Ishikawa (cell line): ENCODE measurements at regions not wholly inside any gene's neighbourhood (a gene's known extent, or its start where the extent isn't known, plus 50 kb on each side); places are given as distances from the start of the nearest gene placed in this dataset.
A peak's percentile ranks its signal among the peaks of the same experiment; 100 is the strongest.

ENCODE experiments used
- CEBPB ChIP-seq: IDR thresholded peaks from 2 replicates; pipeline ENCODE4 v1.6.1; 2012
- CREB1 ChIP-seq: IDR thresholded peaks from 2 replicates; pipeline ENCODE4 v1.6.1; 2012; ENCODE audit warnings: low read depth
- EGR1 ChIP-seq: IDR thresholded peaks from 2 replicates; pipeline ENCODE4 v1.6.1; 2012
- EP300 ChIP-seq: IDR thresholded peaks from 2 replicates; pipeline ENCODE4 v1.6.1; 2012; ENCODE audit warnings: borderline replicate concordance
- FOXM1 ChIP-seq: IDR thresholded peaks from 2 replicates; pipeline ENCODE4 v1.6.1; 2012; ENCODE audit warnings: low read depth, borderline replicate concordance
- NFIC ChIP-seq: IDR thresholded peaks from 2 replicates; pipeline ENCODE4 v1.6.1; 2012
- RAD21 ChIP-seq: IDR thresholded peaks from 2 replicates; pipeline ENCODE4 v1.6.1; 2012; ENCODE audit warnings: low read depth
- TAF1 ChIP-seq: IDR thresholded peaks from 2 replicates; pipeline ENCODE4 v1.6.1; 2012; ENCODE audit warnings: low read depth, mild to moderate bottlenecking
- TCF12 ChIP-seq: IDR thresholded peaks from 2 replicates; pipeline ENCODE4 v1.6.1; 2012; ENCODE audit warnings: low read depth
- TEAD4 ChIP-seq: IDR thresholded peaks from 2 replicates; pipeline ENCODE4 v1.6.1; 2012
- USF1 ChIP-seq: IDR thresholded peaks from 2 replicates; pipeline ENCODE4 v1.6.1; 2012
- YY1 ChIP-seq: IDR thresholded peaks from 2 replicates; pipeline ENCODE4 v1.6.1; 2012; ENCODE audit warnings: low read depth
- ZBTB7A ChIP-seq: IDR thresholded peaks from 2 replicates; pipeline ENCODE4 v1.6.1; 2012; ENCODE audit warnings: low read depth
- TF ChIP-seq, protein P1 (sequence below): IDR thresholded peaks from 2 replicates; pipeline ENCODE4 v1.6.1; 2012; ENCODE audit warnings: low read depth, mild to moderate bottlenecking
- TF ChIP-seq, protein P2 (sequence below): IDR thresholded peaks from 2 replicates; pipeline ENCODE4 v1.6.1; 2012

GRCh38 chr18:76620321-76621170, 125.5 kb upstream of the ZNF516 start:
- TF ChIP-seq RAD21 (peak; percentile 56), TAF1 (no peak)

GRCh38 chr18:76619621-76620315, 124.7 kb upstream of the ZNF516 start:
- TF ChIP-seq TCF12 (peak; percentile 49; the same call in 1 of the 2 replicates), ZBTB7A (0 out of 2 replicates have a peak, but pooled peaks have one; percentile 53), TAF1 (no peak), CREB1 (no peak), FOXM1 (no peak), RAD21 (peak; percentile 18; the same call in 1 of the 2 replicates), TEAD4 (no peak), YY1 (no peak), NFIC (no peak), EP300 (no peak), USF1 (no peak), EGR1 (peak; percentile 83), CEBPB (no peak)
- TF ChIP-seq, protein P1, sequence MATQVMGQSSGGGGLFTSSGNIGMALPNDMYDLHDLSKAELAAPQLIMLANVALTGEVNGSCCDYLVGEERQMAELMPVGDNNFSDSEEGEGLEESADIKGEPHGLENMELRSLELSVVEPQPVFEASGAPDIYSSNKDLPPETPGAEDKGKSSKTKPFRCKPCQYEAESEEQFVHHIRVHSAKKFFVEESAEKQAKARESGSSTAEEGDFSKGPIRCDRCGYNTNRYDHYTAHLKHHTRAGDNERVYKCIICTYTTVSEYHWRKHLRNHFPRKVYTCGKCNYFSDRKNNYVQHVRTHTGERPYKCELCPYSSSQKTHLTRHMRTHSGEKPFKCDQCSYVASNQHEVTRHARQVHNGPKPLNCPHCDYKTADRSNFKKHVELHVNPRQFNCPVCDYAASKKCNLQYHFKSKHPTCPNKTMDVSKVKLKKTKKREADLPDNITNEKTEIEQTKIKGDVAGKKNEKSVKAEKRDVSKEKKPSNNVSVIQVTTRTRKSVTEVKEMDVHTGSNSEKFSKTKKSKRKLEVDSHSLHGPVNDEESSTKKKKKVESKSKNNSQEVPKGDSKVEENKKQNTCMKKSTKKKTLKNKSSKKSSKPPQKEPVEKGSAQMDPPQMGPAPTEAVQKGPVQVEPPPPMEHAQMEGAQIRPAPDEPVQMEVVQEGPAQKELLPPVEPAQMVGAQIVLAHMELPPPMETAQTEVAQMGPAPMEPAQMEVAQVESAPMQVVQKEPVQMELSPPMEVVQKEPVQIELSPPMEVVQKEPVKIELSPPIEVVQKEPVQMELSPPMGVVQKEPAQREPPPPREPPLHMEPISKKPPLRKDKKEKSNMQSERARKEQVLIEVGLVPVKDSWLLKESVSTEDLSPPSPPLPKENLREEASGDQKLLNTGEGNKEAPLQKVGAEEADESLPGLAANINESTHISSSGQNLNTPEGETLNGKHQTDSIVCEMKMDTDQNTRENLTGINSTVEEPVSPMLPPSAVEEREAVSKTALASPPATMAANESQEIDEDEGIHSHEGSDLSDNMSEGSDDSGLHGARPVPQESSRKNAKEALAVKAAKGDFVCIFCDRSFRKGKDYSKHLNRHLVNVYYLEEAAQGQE = no peak
- TF ChIP-seq, protein P2, sequence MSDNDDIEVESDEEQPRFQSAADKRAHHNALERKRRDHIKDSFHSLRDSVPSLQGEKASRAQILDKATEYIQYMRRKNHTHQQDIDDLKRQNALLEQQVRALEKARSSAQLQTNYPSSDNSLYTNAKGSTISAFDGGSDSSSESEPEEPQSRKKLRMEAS = no peak

- TF ChIP-seq RAD21 (no peak), USF1 (0 out of 2 replicates have a peak, but pooled peaks have one; percentile 14)
These were observed 124.2 kb upstream of the ZNF516 start for GRCh38 chr18:76619261-76619620.

DNA sequence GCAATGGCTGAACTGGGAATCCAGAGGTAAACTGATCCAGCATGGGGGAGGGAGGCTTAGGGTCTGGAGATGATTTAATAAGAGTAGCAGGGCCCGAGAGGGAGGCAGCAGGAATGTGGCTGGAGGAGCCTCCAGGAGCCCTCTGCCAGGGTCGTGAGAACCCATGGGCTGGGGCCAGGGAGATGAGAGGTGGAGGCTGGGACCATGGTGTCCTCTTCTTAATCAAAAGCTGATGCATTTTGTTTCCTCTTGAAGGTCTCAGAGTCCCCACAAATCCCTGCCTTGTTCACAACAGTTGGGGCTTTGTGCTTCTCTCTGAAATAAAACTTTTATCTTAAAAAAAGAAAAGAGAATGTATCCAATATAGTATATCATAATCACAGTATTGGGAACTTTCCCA, 123.7 kb upstream of the ZNF516 start:
- TF ChIP-seq USF1 = no peak
- no peak for TF ChIP-seq EGR1
- no peak for TF ChIP-seq FOXM1
- no peak for TF ChIP-seq CEBPB
- no peak for TF ChIP-seq CREB1
- TF ChIP-seq RAD21 = no peak
- TF ChIP-seq NFIC = no peak
- TF ChIP-seq TEAD4 = no peak
- TF ChIP-seq, protein P1 = no peak
- TF ChIP-seq YY1 = no peak

GRCh38 chr18:76616373-76616772, 121.3 kb upstream of the ZNF516 start:
- TF ChIP-seq, protein P1 = no peak
- TF ChIP-seq, protein P2 = no peak
- TF ChIP-seq YY1 = no peak
- no peak for TF ChIP-seq CEBPB
- no peak for TF ChIP-seq NFIC
- no peak for TF ChIP-seq EGR1
- TF ChIP-seq EP300 = no peak
- no peak for TF ChIP-seq RAD21
- no peak for TF ChIP-seq TAF1
- TF ChIP-seq FOXM1 = no peak
- no peak for TF ChIP-seq ZBTB7A
- no peak for TF ChIP-seq TEAD4
- TF ChIP-seq USF1 = no peak
- TF ChIP-seq CREB1 = no peak
- TF ChIP-seq TCF12 = no peak
